Psoas muscle (tissue), 7 donors: ENCODE measurements at regions not wholly inside any gene's neighbourhood (a gene's known extent, or its start where the extent isn't known, plus 50 kb on each side); places are given as distances from the start of the nearest gene placed in this dataset.

Experiments
- ATAC-seq, 4 donors: fragments of 200-7000 bp; cut with Tn5 transposase; one replicate each; pipeline ENCODE4 v1.9.1; 2020; ENCODE audit warnings: moderate library complexity in 3 of 4, mild to moderate bottlenecking in 2 of 4
- DNase-seq, 2 donors: peaks; one replicate each; pipeline ENCODE4 v3.0.0-alpha.2; 2020
- H3K27ac ChIP-seq: fragments of 200-600 bp; one replicate; pipeline ENCODE4 v1.8.0; 2022
- H3K27me3 ChIP-seq, 3 donors: fragments of 200-600 bp in 1 of 3; one replicate each; pipeline versions ENCODE4 v1.6.1 to v1.8.0; 2013 to 2022; ENCODE audit warnings: low read length in 2 of 3, mild to moderate bottlenecking in 2 of 3, moderate library complexity in 1 of 3; ENCODE audit not compliant: insufficient read depth in 3 of 3
- H3K36me3 ChIP-seq, 2 donors: fragments of 200-600 bp in 1 of 2; one replicate each; pipeline versions ENCODE4 v1.6.1 to v1.8.0; 2013 to 2022; ENCODE audit warnings: low read depth in 1 of 2, mild to moderate bottlenecking in 1 of 2, moderate library complexity in 1 of 2; ENCODE audit not compliant: insufficient read depth in 1 of 2
- H3K4me1 ChIP-seq: fragments of 200-600 bp; one replicate; pipeline ENCODE4 v1.8.0; 2022
- H3K4me3 ChIP-seq: fragments of 200-600 bp; one replicate; pipeline ENCODE4 v1.8.0; 2022; ENCODE audit warnings: mild to moderate bottlenecking
- H3K9me3 ChIP-seq: fragments of 200-600 bp; one replicate; pipeline ENCODE4 v1.8.0; 2022
- CTCF ChIP-seq: fragments of 200-600 bp; IDR thresholded peaks from one replicate; pipeline ENCODE4 v1.8.0; 2022; ENCODE audit warnings: antibody characterized with exemption
- WGBS, 3 donors: extraction: QIAGEN DNeasy Blood & Tissue Kit; methylation state at CpG; one replicate each; pipeline versions ENCODE4 v1.1.6 to v1.1.7; 2013; 5-methylcytosine and 5-hydroxymethylcytosine counted together
- intact Hi-C, 2 donors: fragments of 100-400 bp; cut with DNase I; formaldehyde crosslinking; loops; one replicate each; pipeline versions ENCODE4 v1.11.0 to v1.14.2; 2022
- donor health status: healthy with polysubstance abuse.
- donor health status: DM: no; HTN: no; CAD: no; lungs with moderate emphysema.
- donor health status: Bipolar disorder and iron deficiency.
- donor health status: healthy.
- donor health status: DM: yes; HTN: yes; CAD: no.
- donor health status: DM: no; HTN: no; CAD: no.
- donor health status: DM: yes; HTN: yes; CAD: no.

GRCh38 chr13:31947506-31947905, 84.1 kb upstream of the FRY start:
- no peak overlapping the region for H3K4me3 ChIP-seq
- no peak for ATAC-seq
- no peaks in the 10 kb centered on the region for H3K27me3 ChIP-seq
- intact Hi-C loops: no loop called here
- H3K27ac ChIP-seq: no peak overlapping the region
- TF ChIP-seq CTCF: no peak
- peaks cover 14% of the 10 kb centered on the region for H3K4me1 ChIP-seq
- WGBS, 3 donors: 30 to 39% (median 32%) methylated on average over 2 of the region's 2 CpGs
- no peaks in the 10 kb centered on the region for H3K9me3 ChIP-seq
- H3K36me3 ChIP-seq: peaks cover 0 to 7% of the 10 kb centered on the region in 2 donors
- no peak for DNase-seq

GRCh38 chr13:31949486-31949885, 82.1 kb upstream of the FRY start:
- peaks cover 11% of the 10 kb centered on the region for H3K4me1 ChIP-seq
- no peak for ATAC-seq
- TF ChIP-seq CTCF: no peak

GRCh38 chr13:31950111-31950815, 81.3 kb upstream of the FRY start:
- TF ChIP-seq CTCF: no peak
- Histone ChIP-seq H3K4me1 (peaks cover 5% of the 10 kb centered on the region), H3K9me3 (no peaks in the 10 kb centered on the region), H3K27me3 (no peaks in the 10 kb centered on the region), H3K4me3 (no peak overlapping the region), H3K36me3 (peaks cover 0 to 7% of the 10 kb centered on the region in 2 donors), H3K27ac (no peak overlapping the region)
- WGBS, 3 donors: 51 to 64% (median 61%) methylated on average over 2 of the region's 2 CpGs
- ATAC-seq (no peak), DNase-seq (no peak)
- intact Hi-C loops: no loop called here

More at GRCh38 chr13:31949486-31949885, 82.1 kb upstream of the FRY start:
- DNase-seq: no peak
- no peak overlapping the region for H3K27ac ChIP-seq
- H3K27me3 ChIP-seq: no peaks in the 10 kb centered on the region
- no peak overlapping the region for H3K4me3 ChIP-seq
- no peaks in the 10 kb centered on the region for H3K9me3 ChIP-seq
- 93 to 97% (median 97%) methylated on average over 2 of the region's 2 CpGs for WGBS, 3 donors
- intact Hi-C loops: no loop called here
- H3K36me3 ChIP-seq: peaks cover 0 to 7% of the 10 kb centered on the region in 2 donors

GRCh38 chr13:31951215-31951678, 80.3 kb upstream of the FRY start:
- 56 to 79% (median 63%) methylated on average over 3 of the region's 3 CpGs for WGBS, 3 donors
- H3K36me3 ChIP-seq: peaks cover 0 to 7% of the 10 kb centered on the region in 2 donors
- no peak overlapping the region for H3K4me3 ChIP-seq
- peak; percentile 60 to 75 for DNase-seq
- no peak for TF ChIP-seq CTCF
- no peaks in the 10 kb centered on the region for H3K9me3 ChIP-seq
- intact Hi-C loops: no loop called here
- peak overlapping the region; percentile 60 for H3K27ac ChIP-seq
- peaks cover 5% of the 10 kb centered on the region for H3K4me1 ChIP-seq
- peak; percentile 65 to 95 (median 82) for ATAC-seq
- H3K27me3 ChIP-seq: no peaks in the 10 kb centered on the region
